Stimulated activated CD4-positive, alpha-beta T cell treated with anti-CD3 and anti-CD28 coated beads, Interleukin-1b, Interleukin-23, amount 100 ng/mL, for 4 hours (primary cell): ENCODE measurements at regions not wholly inside any gene's neighbourhood (a gene's known extent, or its start where the extent isn't known, plus 50 kb on each side); places are given as distances from the start of the nearest gene placed in this dataset.

Source experiments
- DNase-seq, 2 donors: peaks; one replicate each; pipeline ENCODE4 v3.0.0-alpha.2; 2020; ENCODE audit warnings: low read depth in 2 of 2

DNA sequence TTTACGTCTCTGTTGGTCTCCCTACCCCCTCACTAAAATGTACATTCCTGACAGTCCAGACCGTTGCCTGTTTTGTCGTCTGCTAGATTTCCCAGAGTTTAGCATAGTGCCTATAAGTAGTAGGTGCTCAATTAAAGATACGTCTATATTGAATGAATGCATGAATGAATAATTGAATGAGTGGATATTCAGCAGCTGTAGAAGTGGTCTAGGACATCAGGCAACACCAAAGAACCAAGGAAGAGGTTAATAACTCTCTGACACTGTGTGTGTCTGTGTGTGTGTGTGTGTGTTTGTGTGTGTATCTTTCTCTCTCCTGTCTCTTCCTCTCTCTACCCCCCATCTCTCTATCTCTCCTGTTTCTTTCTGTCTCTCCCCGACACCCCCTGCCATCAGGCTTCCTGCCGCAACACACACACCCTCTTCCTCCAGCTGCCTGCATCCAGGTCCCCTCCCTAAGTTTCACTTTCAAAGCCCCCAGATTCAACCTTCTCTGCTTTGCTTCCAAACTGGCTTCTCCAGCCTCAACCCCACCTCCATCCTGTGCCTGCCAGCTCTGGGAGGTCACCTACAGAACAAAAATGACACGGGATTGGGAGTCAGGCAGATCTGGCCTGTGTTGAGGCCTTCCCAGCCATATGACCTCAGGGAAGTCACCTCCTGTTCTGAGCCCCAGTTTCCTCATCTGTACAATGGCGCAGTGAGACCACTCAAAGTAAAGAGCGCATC, 119.9 kb upstream of the NCOR2 start:
- DNase-seq = no peak

- DNase-seq = no peak
Measured at GRCh38 chr12:124686370-124687173, 119.2 kb upstream of the NCOR2 start.

- no peak for DNase-seq
Measured at GRCh38 chr12:124685689-124686369, 118.4 kb upstream of the NCOR2 start.

DNA sequence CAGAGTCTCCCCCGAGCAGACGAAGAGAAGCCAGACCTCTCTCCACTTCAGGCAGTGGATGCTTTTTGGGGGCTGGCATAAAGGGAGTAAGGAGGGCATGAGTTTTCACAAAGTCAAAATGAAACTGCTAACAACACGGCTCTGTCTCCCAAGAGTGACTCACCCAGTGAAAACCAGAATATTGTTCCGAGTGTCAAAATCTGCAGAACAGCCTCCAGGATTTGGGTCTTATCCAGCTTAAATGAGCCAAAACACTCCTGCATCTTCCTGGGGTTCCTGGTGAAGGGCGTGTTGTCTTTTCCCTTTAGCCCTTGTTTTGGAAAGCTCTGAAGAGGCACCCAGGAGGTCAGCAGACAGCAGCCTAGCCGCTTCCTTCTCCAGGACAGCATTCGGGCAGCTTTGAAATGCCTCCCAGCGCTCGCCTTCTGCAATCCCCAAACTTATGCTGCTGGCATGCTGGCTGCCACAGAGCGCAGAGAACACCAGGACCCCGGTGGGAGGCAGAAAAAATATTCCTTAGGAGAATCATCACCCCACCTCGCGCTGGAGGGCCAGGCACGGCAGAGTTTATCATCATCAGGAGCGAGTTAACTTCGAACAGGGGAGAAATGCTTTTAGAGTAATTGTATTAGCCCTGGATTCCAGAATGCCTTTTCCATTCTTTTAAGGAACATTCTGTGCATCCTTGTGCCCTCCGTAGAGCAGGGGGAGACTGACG, 117.7 kb upstream of the NCOR2 start:
- no peak for DNase-seq

- DNase-seq = no peak
Measured at GRCh38 chr12:124684496-124684895, 117.1 kb upstream of the NCOR2 start.

DNA sequence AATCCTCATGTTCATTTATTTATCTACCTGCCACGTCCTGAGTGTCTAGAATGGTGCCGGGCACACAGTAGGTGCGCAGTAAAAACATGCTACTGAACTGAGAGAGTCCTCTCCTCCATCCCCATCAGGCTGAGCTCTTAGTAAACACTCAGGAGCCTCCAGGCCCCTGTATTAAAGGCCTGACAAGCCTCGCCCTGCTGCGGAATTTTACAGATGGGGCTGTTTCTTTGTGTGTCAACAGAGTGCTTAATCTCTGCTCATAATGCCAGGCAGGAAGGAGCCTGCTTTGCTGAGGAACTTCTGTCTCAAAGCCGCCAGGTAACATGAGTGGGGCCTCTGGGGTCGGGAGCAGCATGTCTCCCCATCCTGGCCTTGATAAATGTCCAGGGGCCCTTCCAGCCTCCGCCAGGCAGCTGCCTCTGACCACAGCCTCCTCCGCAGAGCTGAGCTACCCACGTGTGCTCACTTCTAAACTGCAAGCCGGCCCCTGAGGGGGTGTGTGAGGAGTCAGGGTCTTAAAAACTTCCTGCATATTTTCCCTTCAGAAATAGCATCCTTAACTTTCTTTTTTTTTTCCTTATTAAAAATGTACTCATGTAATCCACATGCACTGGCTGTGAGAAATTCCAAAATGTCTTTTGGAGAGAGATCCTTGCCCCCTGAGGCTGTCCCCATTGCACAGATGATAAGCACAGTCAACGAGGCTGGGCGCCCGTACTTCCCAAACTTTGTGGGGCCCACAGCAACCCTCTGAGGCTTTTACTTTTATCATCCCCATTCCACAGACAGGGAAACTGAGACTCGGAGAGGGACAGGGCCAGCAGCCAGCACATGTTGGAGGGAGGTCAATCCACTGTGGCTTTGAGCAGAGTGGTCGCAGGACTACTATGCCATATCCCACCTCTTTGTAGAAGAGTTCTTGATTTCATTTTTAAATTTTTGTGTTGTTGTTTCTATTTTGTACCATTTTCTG, 116.0 kb upstream of the NCOR2 start:
- no peak for DNase-seq

GRCh38 chr12:124682425-124683151, 115.2 kb upstream of the NCOR2 start:
- DNase-seq = no peak

DNA sequence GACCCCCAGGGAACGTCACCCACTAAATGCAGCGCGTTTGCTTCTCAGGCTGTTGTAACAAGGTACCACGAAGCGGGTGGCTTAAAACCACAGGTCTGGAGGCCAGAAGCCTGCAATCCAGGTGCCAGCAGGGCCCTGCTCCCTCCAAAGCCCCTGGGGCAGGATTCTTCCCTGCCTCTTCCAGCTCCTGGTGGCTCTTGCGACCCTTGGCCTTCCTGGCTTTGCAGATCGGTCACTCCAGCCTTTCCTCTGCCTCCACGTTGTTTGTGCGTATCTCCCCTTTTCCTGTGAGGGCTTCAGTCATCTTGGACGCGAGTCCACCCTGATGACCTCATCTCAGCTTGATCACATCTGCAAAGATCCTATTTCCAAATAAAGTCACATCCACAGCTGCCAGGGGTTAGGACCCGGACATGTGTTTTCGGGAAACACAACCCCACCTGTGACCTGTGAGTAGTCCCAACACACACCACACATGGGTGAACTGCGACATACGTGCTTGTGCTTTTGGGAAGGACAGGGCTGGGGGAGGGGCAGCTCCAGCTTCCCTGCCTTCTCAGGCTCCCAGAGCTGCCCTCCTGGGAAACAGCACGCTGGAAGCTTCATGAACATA, 114.5 kb upstream of the NCOR2 start:
- DNase-seq = no peak

DNA sequence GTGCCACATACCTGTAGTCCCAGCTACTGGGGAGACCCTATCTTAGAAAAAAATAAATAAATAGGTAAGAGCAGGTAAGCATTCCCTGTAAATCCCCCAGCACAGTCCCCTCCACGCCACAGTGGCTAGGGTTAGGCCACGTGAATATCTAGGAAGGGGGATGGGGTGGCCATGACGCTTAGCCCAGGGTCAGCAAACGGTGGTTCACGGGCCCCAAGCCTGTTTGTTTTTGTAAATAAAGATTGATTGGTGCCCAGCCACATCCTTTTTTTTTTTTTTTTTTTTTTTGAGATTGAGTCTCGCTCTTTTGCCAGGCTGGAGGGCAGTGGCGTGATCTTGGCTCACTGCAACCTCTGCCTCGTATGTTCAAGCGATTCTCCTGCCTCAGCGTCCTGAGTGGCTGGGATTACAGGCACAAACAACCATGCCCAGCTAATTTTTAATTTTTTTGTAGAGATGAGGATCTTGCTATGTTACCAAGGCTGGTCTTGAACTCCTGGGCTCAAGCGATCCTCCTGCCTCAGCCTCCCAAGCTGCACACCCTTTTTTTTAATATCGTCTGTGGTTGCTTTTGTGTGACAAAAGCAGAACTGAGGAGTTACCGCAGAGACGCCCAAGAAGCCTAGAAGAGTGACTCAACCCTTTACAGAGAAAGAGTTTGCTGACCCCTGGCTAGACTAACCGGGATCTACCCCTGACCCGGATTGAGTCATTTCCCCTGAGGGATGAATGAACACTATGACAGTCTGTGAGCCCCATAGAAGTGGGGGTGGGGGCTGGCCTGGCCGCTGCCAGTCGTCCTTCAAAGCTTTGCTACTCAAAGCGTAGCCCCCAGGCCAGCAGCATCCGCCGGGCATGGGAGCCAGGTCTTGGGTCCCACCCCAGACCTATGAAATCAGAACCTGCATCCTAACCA, 113.7 kb upstream of the NCOR2 start:
- no peak for DNase-seq

DNA sequence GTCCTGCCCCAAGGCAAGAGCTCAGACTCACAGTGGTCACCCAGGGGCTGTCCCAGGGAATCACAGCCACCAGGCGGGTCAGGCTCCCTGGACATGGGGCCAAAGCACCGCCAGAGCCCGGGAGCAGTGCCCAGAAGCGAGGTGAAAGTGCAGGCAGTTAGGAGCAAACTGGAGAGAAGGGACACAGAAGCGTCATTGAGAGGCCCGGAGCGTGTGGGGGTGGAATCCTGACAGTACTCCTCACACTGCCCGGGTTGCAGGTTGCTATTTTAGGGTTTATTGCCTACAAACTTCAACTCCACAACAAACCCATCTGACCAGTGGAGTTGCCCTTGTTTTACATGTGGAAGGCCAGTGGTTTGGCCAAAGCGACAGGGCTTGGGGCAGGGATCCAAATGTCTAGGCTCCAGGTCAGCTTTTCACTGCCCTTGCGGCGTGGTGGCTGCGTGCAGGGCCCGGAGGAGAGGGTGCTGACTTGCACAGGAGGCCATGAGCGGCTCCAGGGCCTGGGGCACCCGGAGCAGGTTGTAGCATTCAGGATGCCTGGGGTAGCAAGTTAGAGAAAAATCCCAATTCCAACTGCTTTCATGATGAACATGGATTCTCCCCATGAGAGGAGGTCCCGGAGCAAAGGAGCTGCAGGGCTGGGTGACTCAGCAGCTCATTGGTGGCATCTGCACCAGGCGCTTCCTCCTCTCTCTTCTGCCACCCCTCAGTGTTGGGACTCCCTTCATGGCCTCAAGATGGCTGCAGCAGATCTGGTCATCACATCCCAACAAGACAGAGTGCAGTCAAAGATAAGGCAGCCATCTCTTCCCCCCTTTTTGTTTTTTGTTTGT, 112.3 kb upstream of the NCOR2 start:
- DNase-seq = no peak

DNA sequence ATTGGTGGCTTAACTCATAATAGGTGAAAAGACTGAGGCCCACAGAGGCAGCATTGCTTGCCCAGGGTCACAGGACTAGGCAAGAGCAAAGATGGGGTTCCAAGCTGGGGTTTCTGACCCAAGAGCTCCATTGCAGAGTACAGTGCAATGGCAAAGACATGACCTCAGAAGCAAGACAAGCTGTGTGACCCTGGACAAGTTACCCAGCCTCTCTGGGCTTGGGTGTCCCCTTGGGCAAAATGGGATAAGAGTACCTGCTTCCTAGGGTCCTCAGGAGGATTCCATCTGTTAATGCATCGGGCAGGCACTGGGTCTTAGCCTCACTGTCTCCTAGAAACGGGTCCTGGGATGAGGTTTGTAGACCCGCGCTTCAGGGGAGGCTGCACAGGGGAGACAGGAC, 111.6 kb upstream of the NCOR2 start:
- DNase-seq = no peak

GRCh38 chr12:124678421-124678893, 111.0 kb upstream of the NCOR2 start:
- no peak for DNase-seq

DNA sequence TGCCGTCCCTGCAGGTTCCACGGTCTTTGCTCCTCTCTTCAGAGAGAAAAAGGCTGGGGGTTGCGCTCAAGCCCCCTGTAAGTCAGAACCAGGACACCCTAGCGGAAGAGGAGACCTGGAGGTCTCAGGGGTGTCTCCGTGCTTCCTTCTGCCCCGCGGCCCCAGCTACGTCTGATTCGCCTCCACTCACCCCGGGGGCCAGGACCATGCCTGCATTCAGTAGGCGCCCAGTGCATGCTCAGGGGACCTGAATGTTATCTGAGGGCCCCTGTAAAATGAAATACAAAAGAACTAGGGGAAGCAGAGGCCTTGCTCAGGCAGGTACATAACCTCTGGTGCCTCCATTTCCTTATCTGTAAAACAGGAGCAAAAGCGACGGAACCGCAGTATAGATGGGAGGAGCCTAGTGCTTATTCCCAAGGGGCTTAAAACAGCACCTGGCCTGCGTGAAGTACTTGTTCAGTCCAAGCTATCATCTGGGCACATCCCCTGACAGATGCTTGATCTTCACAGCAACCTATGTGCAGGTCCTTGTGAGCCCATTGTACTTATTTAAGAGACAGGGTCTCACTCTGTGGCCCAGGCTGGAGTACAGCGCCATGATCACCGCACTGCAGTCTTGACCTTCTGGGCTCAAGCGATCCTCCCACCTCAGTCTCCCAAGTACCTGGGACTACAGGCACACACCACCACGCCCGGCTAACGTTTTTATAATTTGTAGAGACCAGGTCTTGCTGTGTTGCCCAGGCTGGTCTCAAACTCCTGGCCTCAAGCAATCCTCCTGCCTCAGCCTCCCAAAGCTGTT, 110.3 kb upstream of the NCOR2 start:
- DNase-seq = no peak

DNA sequence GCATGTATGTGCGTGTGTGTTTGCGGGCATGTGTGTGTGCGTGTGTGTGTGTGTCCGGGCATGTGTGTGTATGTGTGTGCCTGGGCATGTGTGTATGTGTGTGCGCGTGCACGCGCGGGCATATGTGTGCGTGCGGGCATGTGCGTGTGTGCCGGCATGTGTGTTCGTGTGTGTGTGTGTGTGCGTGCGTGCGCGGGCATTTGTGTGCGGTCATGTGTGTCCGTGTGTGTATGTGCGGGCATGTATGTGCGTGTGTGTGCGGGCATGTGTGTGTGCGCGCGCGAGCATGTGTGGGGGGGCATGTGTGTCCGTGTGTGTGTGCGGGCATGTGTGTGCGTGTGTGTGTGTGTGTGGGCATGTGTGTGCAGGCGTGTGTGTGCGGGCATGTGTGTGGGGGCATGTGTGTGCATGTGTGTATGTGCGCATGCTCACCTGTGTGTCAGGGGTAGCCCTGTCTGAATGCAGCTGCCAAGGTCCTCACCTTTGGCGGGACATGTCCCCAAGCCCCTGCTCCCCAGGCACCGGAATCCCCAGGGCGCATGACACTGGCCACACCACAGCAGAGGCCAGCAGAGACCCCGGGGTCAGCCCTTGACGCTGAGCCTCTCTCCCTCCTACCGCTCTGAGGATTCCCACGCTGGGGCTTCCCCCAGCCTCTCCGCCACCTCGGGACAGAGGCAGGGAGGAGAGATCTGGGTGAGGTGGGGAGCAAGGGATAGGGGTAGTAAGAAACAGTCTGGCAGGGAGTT, 109.5 kb upstream of the NCOR2 start:
- DNase-seq = no peak

DNA sequence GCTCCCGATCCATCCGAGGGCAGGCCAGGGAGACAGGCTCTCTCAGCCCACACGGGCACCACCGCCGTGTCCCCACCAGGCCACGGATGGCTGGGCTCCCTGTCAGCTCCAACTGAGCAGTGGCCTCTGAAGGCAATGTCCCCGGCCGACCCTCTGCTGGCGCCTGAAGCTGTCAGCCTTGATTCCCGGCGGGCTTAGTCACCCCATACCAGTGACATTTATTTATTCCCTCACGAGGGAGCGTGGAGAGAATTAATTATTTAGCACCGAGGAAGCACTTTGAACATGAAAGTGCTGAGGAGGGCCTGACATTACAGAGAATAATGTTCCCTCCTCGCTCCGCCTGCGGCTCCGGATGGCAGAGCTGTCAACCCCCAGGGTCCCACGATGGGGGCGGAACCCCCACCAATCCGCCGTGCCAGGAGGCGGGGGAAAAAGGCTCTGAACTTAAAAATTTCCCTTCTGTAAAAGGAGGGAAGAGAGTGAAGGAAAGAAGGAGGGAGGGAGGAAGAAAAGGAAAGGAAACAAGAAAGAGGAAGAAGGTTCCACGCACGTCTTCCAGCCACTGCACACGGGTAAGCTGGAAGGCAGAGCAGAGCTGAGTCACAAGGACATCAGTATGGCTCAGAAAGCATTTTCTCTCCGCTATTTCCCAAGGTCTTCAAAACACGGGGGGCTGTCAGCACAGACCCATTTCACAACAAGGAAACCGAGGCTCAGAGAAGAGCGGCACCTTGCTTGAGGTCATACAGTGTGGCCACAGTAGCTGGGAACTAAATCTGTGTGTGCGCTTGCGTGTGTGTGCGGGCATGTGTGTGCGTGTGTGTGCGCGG, 108.7 kb upstream of the NCOR2 start:
- DNase-seq = no peak
